Kidney (tissue), 13 donors: ENCODE measurements at regions not wholly inside any gene's neighbourhood (a gene's known extent, or its start where the extent isn't known, plus 50 kb on each side); places are given as distances from the start of the nearest gene placed in this dataset.

Source experiments
- DNase-seq, 5 donors: peaks; one replicate each; pipeline ENCODE4 v3.0.0-alpha.2; 2013 to 2020
- FAIRE-seq: peaks from 2 replicates; lab custom pipeline; 2012; peaks lifted over from hg19 to GRCh38; lab: Jason Lieb, UNC
- H3K27ac ChIP-seq, 2 donors: one replicate each; pipeline ENCODE4 v1.7.0; 2013; ENCODE audit warnings: low read depth in 2 of 2, low read length in 2 of 2, inconsistent platforms in 1 of 2
- H3K27me3 ChIP-seq: one replicate; pipeline ENCODE4 v1.7.1; 2013; ENCODE audit warnings: low read length, inconsistent platforms; ENCODE audit not compliant: control insufficient read depth, insufficient read depth
- H3K36me3 ChIP-seq, 3 donors: one replicate each; pipeline versions ENCODE4 v1.7.0 to v1.7.1; 2013; ENCODE audit warnings: low read length in 3 of 3, control low read depth in 1 of 3, inconsistent platforms in 1 of 3; ENCODE audit not compliant: insufficient read depth in 3 of 3, control insufficient read depth in 2 of 3
- H3K4me1 ChIP-seq, 3 donors: one replicate each; pipeline versions ENCODE4 v1.7.0 to v1.7.1; 2013; ENCODE audit warnings: low read length in 3 of 3, inconsistent platforms in 1 of 3, low read depth in 1 of 3; ENCODE audit not compliant: control insufficient read depth in 2 of 3, insufficient read depth in 2 of 3
- H3K4me3 ChIP-seq, 3 donors: one replicate each; pipeline versions ENCODE4 v1.7.0 to v1.8.1; 2013; ENCODE audit warnings: low read length in 3 of 3, control low read depth in 1 of 3, inconsistent platforms in 1 of 3
- H3K9ac ChIP-seq, 3 donors: one replicate each; pipeline versions ENCODE4 v1.7.0 to v1.7.1; 2013; ENCODE audit warnings: low read length in 3 of 3, control low read depth in 1 of 3, inconsistent platforms in 1 of 3
- H3K9me3 ChIP-seq, 3 donors: one replicate each; pipeline versions ENCODE4 v1.7.0 to v1.7.1; 2013; ENCODE audit warnings: low read length in 3 of 3, control low read depth in 1 of 3, inconsistent platforms in 1 of 3; ENCODE audit not compliant: control insufficient read depth in 2 of 3, insufficient read depth in 1 of 3
- CTCF ChIP-seq: IDR thresholded peaks from 3 replicates; pipeline ENCODE4 v1.5.1; 2012; ENCODE audit warnings: mild to moderate bottlenecking, moderate library complexity, borderline replicate concordance; ENCODE audit not compliant: insufficient read depth; ENCODE audit errors: extremely low read depth
- intact Hi-C: fragments of 100-400 bp; cut with DNase I; formaldehyde crosslinking; loops from one replicate; pipeline ENCODE4 v1.11.1; 2022
- donor health status: control.
- donor health status: control.
- donor health status: control.
- donor health status: control.
- donor health status: control.
- donor health status: DM: yes; HTN: yes; CAD: no.
- donor health status: Normal renal cell carcinoma (clear cell type).

DNA sequence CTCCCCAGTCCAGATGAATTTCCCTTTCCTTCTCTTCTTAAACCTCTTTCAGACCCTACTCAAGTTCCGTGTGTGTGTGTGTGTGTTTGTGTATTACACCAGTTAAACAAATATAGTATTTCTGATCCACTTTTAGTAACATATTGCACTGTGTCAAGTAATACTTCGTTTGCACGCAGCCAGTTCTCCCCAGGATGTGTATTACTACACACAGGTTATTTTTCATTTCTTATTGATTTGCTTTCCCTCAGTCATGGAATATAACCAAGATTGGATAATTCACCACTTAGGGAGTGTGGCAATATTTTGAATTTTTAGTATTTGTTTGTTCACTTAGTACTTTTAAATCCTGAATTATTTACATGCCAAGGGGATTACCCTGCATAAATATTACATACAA lies 667.0 kb downstream of the NR2F2 start:
- no peak for FAIRE-seq
- Histone ChIP-seq H3K27ac (no peak overlapping the region), H3K36me3 (no peaks in the 10 kb centered on the region), H3K4me3 (no peak overlapping the region), H3K4me1 (no peaks in the 10 kb centered on the region), H3K9me3 (no peaks in the 10 kb centered on the region), H3K27me3 (no peaks in the 10 kb centered on the region), H3K9ac (no peak overlapping the region)
- no peak for TF ChIP-seq CTCF
- intact Hi-C loops, result no loop called here
- DNase-seq, result no peak

DNA sequence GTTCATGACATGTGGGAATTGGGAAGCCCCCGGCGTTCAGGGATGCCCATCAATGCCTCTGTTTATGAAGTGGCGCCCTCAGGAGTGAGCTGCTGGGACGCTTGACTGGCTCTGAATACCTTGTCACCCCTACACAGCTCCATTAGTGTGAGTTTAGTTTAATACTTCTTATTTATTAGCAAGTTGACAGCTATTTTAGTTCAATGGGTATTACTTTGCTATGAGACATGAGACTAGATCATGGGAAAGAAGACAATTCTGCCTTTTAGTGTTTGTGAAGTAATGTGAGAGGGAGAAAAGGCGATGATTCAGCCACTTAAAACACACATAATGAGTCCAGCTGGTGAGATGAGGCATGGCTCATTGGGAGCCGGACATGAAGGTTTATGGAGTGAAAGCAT lies 678.5 kb downstream of the NR2F2 start:
- DNase-seq, result peak in 4 of 5 donors; percentile 89 to 96 (median 92)
- intact Hi-C loops, result no loop called here
- TF ChIP-seq CTCF, result no peak

DNA sequence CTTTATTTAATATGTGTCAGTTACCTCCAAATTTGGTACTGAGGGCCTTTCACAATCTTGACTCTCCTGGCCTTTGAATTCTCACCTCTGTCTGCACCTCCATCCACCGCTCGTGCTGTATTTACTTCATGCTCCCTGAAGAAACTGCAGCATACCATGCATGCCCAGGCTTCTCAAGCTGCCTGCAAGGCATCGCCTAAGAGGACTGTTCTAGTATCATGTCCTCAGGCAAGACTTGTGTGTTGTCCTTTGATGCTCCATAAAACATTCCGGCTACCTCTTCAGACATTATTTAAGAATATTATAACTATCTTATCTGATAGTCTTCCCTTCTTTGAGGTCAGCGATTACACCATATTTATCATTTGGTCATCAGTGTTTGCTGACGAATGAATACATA lies 682.5 kb downstream of the NR2F2 start:
- H3K9ac ChIP-seq, result no peak overlapping the region
- no peak for FAIRE-seq
- intact Hi-C loops, result no loop called here

More for the DNA sequence above, 678.5 kb downstream of the NR2F2 start:
- no peak overlapping the region for H3K4me3 ChIP-seq
- H3K36me3 ChIP-seq, result no peaks in the 10 kb centered on the region
- no peak for FAIRE-seq
- no peak overlapping the region for H3K27ac ChIP-seq
- H3K9ac ChIP-seq, result no peak overlapping the region
- H3K9me3 ChIP-seq, result no peaks in the 10 kb centered on the region
- H3K27me3 ChIP-seq, result no peaks in the 10 kb centered on the region
- H3K4me1 ChIP-seq, result no peaks in the 10 kb centered on the region

More for the DNA sequence above, 682.5 kb downstream of the NR2F2 start:
- Histone ChIP-seq H3K27ac (no peak overlapping the region), H3K4me3 (no peak overlapping the region), H3K9me3 (no peaks in the 10 kb centered on the region), H3K4me1 (no peaks in the 10 kb centered on the region), H3K27me3 (no peaks in the 10 kb centered on the region), H3K36me3 (no peaks in the 10 kb centered on the region)
- no peak for TF ChIP-seq CTCF
- no peak for DNase-seq
